ENCODE measurements at regions not wholly inside any gene's neighbourhood (a gene's known extent, or its start where the extent isn't known, plus 50 kb on each side); places are given as distances from the start of the nearest gene placed in this dataset.
"Not testable (repeated sequence)": the region's sequence is repeated elsewhere in the genome, so short reads cannot be mapped to it uniquely, and the experiment has no call there.

DNA sequence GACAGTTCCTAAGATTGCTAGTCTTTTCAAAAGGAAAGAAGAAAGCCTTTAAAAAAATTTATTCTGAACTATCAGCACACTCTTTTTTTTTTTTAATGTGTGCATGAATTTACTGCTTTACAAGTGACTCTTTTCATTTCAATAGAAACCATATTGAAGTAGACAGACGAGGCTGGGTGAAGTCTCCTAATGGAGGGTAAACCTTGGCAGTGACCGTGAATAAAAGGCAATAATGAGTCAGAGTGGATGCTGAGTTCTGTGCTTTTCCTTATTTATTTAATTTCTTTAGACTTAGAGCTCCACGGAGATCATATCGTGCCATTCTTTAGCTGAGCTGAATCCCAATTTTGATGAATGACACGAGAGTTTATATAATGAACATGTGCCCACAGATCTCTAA lies 196.9 kb downstream of the PRL start:
- DNase-seq (ENCODE audit: low read depth, low spot score) = no peak

DNA sequence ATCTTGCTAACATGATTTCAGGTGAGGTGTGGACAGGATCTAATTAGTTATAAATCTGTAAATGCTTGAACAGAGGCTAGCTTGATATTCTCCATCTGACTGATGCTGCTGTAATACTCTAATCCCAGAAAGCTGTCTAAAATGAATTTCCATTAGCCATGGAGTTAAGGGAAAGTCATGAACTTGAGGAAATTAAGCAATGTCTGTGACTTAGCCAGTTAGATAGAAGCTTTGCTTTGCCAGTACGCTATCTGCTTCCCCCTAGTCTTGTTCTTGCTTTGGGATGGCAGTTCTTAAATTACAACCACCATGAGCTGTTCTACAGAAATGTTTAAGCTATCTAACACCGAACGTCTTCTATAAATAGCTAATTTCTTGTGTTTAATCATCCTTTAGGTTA lies 195.7 kb downstream of the PRL start:
- no peak for DNase-seq (ENCODE audit: low read depth, low spot score)

DNA sequence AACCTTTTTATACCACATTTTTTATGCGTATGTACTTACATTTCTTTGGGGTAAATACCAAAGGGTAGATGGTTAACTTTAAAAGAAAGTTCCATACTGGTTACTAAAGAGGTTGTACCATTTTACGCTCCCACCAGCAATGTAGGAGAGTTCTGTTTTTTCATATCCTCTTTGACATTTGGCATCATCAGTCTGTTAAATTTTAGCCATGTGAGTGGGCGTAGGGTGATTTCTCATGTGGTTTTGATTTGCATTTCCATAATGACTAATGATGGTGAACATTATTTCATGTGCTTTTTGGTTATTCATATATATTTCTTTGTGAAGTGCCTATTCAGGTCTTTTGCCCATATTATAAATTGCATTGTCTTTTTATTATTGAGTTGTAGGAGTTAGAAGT lies 194.2 kb downstream of the PRL start:
- no peak for DNase-seq (ENCODE audit: low read depth, low spot score)

DNA sequence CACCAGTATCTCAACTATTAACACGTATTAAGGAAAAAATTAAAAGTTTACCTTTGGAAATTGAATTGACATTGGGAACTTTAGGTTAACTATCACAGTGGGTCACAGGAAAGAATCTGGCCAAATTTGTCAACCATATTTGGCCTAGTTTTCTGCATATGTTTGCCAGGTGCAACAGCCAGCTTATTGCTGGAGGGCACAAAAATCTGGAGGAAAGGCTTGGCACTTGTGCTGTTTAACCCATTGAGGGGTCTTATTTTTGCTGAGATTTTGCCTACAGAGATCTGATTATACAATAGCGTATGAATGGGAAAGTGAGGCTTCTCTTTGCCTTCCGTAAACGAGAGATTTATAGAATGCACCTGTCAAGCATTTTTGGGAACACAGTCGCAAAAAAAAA lies 190.4 kb downstream of the PRL start:
- DNase-seq (ENCODE audit: low read depth, low spot score) = no peak

DNA sequence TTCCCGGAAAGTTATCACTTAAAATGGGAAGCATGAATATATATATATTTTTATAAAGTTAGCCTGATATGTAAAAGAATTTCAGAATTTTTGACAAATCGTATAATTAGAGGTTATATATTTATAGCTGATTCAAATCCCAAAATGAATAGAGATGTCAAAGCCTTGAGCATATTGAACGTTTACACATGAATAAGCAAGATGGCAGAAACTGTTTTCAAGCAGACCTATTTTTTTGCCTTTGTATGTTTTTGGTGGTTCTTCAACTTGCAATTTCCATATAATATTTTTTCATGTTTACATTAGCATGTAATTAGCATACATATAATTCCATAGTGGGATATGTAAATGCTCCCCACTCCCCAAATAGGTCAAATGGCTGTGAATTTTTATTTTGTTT lies 189.9 kb downstream of the PRL start:
- no peak for DNase-seq (ENCODE audit: low read depth, low spot score)

DNA sequence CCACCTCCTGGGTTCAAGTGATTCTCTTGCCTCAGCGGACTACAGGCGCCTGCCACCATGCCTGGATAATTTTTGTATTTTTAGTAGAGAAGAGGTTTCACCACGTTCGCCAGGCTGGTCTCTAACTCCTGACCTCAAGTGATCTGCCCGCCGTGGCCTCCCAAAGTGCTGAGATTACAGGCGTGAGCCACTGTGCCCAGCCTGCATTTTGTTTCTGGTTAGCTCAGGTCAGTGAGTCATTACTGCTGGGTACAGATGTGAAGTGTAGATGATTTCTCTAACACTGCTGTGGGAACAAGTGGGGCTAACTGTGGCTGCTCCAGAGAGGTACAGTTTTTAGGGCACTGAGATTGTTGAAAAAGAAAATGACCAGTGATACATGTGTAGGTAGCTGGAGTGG lies 188.6 kb downstream of the PRL start:
- DNase-seq (ENCODE audit: low read depth, low spot score) = no peak

DNA sequence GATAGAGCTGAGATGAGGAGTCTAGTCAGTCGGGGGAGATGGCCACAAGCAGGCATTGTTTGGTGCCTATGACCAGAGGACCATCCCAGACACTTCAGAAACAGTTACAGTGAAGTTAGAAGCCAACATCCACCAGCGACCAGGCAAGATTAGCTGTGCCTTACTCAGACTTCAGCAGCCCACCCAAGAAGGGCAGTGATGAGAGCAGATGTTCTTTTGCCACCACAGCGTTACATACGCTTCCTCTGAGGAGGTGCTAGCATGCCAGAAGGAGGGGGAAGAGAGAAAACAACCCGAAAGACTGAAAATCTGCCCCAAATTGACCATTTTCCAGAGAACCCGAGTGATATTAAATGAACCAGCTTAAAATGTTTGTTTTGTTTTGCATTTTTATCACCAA lies 186.8 kb downstream of the PRL start:
- DNase-seq (ENCODE audit: low read depth, low spot score) = no peak

DNA sequence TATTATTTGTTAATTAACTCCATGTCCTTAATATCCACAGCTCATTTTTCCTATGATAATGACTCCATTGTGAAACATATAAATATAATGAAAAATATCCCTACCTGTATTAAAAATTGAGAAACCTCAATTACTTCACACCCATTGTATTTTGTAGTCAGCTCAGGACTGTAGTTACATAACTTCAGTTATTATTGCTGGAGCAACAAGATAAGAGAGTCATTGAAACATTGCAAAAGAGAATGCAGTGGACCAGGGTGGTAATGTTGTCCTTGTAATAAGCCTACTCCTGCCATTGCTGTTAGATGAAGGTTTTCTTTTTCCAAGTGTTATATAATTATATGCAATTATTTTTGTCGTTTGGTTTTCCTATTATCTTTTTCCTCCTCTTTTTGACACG lies 184.4 kb downstream of the PRL start:
- no peak for DNase-seq (ENCODE audit: low read depth, low spot score)

DNA sequence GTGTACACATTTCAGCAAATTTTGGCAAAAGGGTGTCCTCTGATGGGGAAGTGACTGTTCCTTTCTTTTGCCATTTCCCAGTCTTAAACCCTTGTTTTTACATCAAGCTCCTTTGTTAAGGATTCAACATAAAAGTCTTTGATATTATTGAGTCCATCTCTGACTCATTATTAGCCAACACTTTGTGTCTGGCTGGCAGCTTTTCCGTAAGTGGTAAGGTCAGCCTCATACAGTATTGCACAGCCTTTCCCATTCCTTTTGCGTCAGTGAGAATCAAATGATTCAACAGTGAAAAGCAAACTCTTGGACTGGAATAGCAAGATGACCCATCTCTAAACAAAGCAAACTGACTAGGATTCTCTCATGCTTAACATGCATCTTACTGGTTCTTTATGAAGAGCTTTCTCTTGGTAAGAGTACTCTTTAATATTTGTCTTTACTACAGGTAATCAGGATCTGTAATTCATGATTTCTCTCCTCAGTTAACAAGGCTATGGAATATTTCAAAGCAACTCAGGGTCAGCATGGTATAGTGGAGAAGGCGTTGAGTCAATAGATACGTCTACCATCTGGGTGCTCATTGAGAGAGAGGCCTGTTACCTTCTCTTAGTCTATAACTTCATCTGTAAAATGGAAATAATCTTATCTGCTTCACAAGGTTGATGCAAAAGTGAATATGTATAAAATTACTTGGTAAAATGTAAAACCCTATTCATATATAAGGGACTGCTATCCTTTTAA lies 183.6 kb downstream of the PRL start:
- DNase-seq (ENCODE audit: low read depth, low spot score) = peak; percentile 86

DNA sequence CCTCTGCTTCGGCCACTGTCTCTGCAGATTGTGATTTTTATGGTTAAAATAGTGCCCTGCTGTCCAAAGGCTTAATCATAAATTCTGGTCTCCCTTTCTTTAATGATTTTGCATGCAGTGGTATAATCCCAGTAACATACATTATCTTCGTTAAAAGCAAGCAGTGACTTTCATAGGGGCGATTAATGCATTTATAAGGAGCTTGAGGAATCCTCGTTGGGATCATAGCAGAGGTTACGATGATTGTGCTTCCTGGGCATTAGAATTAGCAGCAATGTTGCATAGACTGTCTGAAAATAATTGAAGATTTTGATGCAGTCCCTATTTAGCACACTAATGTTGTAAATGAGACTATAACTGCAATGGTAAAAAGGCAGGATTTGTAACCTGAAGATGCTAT lies 181.3 kb downstream of the PRL start:
- no peak for DNase-seq (ENCODE audit: low read depth, low spot score)

DNA sequence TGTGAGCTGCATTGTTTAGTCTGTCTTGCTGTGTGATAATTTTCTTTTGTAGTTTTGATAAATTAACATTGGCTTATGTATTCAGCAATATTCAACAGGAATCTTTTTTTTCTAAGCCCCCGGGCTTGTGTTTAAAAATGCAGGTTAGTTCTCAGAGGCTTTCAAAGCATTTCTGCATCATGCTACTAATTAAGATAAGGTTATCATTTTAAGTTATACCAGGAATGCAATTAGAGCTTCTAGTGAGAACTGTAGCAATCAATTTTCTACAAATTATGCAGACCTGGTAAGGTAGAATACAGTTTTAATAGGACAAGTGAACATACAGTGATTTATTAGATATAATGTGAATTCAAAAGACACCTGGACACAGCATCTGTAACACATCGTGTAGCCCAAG lies 179.2 kb downstream of the PRL start:
- no peak for DNase-seq (ENCODE audit: low read depth, low spot score)

DNA sequence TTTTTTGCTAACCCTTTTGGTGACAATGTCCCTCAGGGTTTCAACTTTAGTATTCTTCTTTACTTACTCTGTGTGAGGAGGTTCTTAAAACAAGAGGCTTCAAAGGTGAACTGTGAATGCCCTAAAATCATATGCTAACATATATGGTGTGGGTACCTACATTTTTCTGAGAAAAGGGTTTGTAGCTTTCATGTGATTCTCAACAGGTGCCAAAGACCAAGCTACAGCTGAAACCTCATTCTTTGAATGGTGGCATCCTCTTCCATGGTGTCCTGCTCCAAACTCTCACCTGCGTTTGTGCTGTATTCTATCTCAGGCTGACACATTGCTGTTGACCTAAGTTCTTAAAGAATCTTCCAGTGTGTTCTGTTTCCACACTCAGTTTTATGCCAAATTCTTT lies 177.3 kb downstream of the PRL start:
- DNase-seq (ENCODE audit: low read depth, low spot score) = no peak

DNA sequence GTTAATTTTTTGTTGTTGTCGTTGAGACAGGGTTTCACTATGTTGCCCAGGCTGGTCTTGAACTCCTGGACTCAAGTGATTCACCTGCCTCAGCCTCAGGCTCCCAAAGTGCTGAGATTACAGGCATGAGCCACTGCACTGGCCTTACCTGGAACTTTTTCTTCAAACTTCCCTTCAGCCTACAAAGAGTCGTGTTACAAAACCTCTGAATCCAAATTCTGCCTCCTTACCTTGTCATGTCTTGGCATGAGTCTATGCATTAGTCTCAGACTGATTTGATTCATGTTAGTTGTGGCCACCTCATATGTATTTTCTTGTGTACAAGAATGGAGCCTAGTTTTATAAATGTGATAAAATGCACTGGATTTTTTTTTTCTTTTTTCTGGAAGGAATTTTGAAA lies 172.1 kb downstream of the PRL start:
- DNase-seq (ENCODE audit: low read depth, low spot score) = no peak

DNA sequence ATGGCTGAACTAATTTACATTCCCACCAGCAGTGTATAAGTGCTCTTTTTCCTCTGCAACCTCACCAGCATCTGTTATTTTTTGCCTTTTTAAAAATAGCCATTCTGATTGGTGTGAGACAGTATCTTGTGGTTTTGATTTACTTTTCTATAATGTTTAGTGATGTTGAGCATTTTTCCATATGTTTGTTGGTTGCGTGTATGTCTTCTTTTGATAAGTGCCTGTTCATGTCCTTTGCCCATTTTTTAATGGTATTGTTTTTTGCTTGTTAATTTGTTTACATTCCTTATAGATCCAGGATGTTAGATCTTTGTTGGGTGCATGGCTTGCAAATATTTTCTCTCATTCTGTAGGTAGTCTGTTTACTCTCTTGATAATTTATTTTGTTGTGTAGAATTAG lies 169.9 kb downstream of the PRL start:
- DNase-seq (ENCODE audit: low read depth, low spot score) = no peak

DNA sequence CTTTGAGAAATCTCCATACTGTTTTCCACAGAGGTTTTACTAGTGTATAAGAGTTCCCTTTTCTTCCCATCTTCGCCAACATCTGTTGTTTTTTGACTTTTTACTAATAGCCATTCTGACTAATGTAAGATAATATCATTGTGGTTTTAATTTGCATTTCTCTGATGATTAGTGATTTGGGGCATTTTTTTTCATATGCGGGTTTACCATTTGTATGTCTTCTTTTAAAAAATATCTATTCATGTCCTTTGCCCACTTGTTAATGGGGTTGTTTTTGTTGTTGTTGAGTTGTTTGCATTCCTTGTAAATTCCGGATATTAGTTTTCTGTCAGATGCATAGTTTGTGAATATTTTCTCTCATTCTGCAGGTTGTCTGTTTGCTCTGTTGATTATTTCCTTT lies 167.1 kb downstream of the PRL start:
- DNase-seq (ENCODE audit: low read depth, low spot score) = no peak

DNA sequence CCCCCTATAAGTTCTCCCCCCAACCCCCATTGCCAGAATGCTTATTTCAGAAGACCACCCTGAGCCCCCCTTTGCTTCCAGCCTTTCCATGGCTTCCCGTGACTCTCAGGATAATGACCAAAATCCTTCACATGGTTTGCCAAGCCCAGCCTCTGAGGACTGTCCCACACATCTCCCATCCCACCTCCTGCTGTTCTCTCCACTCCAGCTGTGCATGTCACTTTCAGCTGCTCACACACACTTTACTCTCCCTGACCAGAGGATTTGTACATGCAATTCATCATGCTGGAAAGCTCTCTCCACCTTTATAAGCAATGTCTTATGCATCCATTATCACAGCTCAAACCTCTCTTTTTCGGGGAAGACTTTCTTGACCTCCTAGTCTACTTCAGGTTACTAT lies 164.2 kb downstream of the PRL start:
- no peak for DNase-seq (ENCODE audit: low read depth, low spot score)

DNA sequence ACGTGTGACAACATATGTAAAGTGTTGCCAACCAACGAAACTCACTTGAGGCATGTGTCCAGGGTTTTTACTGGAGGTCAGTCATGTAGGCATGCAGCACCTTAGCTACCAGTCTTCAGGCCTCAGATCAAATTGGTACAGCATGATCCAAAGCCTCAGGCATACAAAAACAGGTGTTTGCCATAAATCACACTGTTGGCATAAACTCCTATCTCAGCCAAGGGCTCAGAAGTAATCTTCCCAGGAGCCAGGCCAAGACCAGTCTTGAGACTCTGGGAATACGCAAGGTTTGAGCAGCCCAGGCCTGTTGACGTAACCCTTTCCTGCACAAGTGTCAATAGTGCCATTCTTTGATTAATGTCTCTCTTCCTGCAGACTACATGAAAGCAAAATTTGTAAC lies 163.5 kb downstream of the PRL start:
- no peak for DNase-seq (ENCODE audit: low read depth, low spot score)

DNA sequence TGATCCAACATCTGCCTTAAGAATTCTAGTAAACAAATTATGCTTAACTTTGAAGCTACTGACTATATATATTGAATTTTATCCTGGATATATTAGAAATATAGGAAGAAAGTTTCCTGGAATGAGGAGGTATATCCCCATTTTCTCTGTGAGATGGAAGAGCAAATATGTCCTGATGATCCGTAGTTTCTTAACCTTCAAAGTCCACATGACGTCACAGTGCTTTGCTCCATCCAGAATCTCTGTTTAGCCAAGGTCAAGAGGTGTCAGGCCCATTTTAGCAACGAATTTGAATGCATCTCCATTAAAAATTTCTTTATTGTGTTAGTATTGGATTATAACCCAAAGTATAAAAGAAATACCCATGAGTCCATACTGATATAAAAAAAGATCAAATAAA lies 162.5 kb downstream of the PRL start:
- DNase-seq (ENCODE audit: low read depth, low spot score) = no peak

DNA sequence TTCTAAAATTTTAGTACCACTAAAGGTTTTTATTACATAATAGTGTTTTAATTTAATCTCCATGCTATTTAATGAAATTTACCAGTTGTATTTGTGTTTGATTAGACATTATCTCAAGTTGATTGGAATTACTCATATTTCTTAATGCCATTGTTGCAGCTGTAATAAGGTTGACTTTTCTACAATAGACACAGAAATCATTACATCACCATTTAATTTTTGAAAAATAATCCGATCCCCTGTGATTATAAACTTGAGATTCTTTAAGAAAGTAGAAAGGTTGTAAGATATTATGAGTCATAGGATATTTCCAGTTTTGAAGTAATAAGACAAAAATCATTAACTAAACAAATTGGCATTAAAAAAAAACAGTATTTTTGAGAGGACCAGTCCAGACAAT lies 161.4 kb downstream of the PRL start:
- no peak for DNase-seq (ENCODE audit: low read depth, low spot score)

DNA sequence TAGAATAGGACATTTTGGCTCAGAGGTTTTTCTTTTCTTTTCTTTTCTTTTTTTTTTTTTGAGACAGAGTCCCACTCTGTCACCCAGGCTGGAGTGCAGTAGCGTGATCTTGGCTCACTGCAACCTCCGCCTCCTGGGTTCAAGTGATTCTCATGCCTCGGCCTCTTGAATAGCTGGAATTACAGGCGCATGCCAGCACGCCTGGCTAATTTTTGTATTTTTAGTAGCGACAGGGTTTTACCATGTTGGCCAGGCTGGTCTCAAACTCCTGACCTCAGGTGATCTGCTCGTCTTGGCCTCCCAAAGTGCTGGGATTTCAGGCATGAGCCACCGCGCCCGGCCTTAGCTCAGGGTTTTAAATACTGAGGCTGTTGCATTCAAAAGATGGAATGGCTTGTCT lies 156.1 kb downstream of the PRL start:
- not testable (repeated sequence) for DNase-seq (ENCODE audit: low read depth, low spot score)

DNA sequence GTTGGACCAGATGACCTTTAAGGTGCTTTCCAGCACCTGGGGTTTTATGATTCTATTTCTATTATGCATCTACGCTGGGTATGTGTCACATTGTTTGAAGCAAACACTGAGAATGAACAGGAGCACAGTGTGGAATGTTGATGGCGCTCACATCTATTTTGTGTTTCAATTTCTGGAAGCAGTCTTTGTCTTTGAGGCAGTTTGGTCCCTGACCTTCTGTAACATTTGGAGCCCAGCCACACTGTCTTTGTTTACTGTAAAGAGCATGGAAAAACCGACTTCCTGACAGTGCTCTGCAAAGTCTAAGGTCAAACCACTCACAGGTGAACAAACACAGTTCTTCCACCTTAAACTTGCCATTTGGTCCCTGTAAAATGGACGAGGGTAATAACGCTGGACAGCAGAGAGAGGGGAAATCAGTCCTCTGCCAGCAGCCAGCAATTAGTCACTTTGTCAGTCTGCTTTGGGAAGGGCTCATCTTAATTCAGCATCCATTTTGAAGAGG lies 155.5 kb downstream of the PRL start:
- DNase-seq (ENCODE audit: low read depth, low spot score) = no peak

DNA sequence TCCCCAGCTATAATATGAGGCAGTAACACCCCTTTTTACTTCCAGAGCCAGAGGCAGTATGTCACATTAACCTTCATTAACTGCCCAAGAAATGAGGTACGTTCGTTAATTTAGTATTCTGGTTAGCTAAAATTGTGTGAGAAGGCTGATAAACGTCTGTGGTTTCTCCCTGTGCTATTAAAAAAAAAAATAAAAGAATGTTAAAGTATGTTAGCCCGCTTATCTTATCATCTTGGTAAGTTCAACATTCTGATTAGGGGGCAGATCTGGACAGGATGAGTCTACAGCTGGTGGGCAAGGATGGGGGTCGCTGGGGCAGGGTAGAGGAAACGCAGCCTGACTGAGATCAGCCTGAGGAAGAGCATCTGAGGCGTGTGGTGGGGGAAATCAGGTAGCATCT lies 154.0 kb downstream of the PRL start:
- DNase-seq (ENCODE audit: low read depth, low spot score) = no peak

DNA sequence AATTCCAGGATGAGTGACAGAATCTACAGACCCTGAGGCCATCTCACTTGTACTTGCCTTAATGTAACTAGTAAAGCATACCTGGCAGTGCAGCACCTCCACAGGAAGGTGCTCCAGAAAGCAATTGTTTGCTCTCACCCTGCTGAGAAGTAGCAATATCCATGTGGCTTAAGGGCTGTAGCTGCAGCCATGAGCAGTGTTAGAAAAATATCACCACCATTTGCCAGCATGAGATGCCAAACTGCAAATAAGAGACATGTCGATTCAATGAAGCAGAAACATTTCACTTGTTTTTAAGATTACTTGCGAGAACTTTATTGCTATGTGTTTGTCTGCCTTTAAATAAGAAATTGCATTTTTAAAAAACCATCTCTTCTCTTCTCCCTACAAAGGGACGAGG lies 151.5 kb downstream of the PRL start:
- no peak for DNase-seq (ENCODE audit: low read depth, low spot score)
